GM18502 (cell line): ENCODE measurements at regions not wholly inside any gene's neighbourhood (a gene's known extent, or its start where the extent isn't known, plus 50 kb on each side); places are given as distances from the start of the nearest gene placed in this dataset.
"Not testable (repeated sequence)": the region's sequence is repeated elsewhere in the genome, so short reads cannot be mapped to it uniquely, and the experiment has no call there.

ENCODE experiments used
- ATAC-seq: cut with Tn5 transposase; IDR thresholded peaks from one replicate; pipeline ENCODE4 v1.9.1; 2021; ENCODE audit warnings: mild to moderate bottlenecking; ENCODE audit not compliant: unreplicated experiment, poor library complexity

DNA sequence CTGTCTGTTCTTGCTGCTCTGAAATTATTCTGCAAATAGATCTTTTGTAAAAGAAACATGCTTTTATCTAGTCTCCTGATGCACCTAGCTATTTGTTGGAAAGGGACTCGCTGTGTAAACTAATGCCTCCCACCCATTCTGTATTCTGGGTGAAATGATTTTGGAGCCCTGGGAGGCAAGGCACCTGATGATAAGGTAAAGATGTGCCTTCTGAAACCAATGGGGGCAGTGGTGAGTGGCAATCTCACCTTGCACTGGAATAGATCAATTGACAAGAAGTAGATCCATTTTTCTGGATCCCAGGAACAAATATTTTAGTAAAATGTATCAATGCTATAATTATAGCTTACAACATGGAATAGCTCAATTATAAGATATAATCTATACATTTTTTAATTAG is 170.5 kb upstream of the SPATA31A3 start:
- not testable (repeated sequence) for ATAC-seq

DNA sequence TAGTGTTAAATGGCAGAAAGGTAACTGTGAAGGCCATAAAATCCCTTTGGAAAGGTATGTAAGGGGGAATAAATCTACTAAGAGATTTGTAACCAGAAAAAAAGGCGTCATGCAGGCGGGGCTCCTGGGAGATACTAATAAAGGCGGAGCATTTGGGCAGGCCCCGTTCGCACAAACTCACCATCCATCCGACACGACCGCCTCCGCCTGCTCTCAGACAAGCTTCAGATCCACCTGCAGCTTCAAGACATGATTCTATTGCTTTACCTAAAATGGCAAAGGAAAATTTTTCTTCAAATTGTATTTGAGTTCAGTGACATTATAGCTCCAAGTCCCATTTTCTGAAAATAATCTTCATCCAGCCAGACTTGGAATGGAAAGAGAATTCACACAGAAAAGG is 162.9 kb upstream of the SPATA31A3 start:
- ATAC-seq, result not testable (repeated sequence)

DNA sequence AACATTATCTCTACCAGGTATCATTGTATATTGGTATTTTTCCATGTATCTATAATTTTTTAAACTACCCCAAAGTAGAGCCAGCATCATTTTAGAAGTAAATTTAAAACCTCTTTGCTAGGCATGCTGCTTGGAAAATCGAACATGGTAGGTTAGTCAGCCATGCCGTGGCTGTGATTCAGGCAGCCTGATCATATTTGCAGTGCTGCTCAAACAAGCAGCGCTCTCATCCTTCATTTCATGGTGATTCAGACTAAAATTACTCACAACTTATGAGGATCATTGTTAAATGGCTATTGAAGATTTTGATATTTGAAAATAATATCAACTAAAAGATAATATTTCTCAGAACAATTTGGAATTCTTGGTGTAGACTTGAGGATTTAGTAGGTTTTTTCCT is 161.2 kb upstream of the SPATA31A3 start:
- ATAC-seq, result not testable (repeated sequence)

DNA sequence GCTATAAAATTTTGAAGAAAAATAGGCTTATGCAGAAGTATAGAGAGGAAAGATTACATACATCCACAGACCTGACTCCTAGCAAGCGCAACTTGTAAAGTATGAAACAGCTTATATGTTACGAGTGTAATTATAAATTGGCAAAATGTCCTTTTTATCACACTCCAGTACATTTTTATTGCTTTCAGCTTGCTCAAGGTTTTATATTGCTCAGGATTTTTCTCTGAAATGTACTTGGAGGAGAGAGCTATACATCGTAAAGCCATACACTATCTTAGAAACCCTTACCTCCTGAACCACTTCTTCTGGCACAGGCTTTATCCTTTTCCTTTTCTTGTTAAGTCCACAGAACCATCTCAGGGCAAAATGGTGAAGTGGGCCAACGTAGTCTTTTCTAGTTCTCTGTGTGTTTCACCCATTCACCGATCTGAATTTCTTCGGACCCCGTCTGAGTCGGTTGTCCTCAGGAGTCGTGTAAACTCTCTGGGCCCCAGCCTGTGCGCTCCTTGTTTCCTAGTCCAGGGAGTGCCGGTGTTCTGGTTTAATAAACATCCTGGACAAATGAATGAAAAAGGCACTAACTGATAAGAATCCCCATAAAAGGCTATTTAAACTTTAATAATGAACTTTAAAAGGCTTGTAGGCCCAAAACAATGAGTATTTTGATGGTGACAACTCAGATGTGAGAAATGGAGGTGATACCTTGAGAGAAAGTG is 150.2 kb upstream of the SPATA31A3 start:
- not testable (repeated sequence) for ATAC-seq

DNA sequence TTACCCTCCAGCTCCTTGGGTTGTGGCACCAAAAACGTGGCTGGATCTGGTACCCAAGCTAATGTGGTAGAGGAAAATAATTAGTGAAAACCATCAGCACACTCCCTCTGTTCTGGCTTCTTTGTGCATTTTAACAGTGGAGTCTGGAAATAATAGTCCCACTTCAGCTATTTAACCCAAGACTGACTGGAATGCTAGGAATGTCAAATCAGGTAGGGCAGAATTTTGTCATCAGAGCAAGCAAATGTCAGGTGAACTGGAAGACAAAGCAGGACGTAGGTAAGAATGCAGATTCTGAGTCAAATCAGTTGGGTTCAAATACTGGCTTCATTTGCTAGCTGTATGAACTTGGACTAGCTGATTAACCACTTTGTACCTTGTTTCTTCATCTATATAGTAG is 144.0 kb upstream of the SPATA31A3 start:
- not testable (repeated sequence) for ATAC-seq

DNA sequence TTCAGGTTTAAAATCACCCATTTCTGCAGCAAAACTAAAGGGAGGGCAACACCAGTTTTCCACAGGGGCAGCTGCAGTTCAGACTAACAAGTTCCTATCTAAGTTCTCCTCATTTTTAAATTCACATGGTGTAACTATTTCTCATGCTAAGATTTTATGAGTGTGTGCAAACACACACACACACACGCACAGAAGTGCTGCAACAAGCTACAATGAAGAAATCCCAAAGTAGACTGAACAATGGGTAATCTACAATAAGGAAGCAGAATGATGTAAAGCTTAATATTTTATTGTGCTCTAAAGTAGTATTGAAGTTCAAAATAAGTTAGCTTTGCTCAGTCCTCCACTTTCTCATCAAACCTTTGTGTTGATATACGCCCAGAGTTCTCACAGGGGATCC is 140.8 kb upstream of the SPATA31A3 start:
- not testable (repeated sequence) for ATAC-seq

DNA sequence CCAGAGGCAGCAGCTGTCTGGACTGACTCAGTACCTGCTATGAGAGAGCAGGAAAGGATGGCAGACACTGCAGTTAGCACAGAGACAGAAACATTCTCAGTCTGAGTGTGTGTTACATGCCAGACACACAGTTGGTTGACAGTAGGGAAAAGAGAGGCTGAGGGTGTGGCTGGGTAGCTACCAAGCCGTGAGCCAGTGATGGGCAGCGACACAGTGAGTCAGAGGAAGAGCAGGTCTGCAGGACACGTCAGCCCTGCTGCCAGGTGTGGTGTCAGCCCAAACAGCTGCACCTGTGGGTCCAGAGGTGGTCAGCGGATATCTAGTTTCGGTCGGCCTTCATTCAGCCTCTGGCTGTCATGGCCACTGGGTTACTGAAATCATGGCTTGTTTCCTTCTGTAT is 124.4 kb upstream of the SPATA31A3 start:
- ATAC-seq, result not testable (repeated sequence)

DNA sequence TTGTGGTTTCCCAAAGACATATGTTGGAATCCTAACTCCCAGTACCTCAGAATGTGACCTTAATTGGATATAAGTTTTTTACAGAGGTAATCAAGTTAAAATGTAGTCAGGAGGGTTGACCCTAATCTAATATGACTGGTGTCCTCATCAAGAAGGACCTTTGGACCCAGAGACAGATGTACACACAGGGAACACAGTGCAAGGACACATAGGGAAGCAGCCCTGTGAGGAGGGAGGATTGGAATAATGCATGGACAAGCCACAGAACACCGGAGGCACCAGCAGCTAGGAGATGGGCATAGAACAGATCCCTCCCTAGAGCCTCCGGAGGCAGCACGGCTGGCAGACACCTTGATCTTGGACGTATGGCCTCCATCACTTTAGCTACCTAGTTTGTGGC is 119.8 kb upstream of the SPATA31A3 start:
- ATAC-seq, result not testable (repeated sequence)

DNA sequence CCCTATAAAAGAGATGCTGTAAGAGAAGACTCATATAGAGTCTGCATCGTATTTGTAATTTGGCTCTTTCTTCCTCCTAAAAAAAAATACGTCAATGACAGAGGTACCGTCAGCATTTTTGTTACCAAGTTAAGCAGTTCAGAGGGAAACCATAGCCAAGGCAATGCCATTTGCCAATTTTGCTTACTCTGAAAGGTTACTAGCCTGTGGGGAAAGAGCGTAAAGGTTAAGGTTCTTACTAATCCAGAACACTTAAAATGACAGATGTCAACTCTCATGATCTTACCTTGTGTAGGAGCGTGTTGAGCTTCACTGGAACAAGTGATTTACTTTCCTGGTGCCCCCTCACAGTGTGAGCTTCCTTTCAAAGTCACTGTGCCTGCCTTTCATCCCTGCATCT is 119.4 kb upstream of the SPATA31A3 start:
- not testable (repeated sequence) for ATAC-seq

DNA sequence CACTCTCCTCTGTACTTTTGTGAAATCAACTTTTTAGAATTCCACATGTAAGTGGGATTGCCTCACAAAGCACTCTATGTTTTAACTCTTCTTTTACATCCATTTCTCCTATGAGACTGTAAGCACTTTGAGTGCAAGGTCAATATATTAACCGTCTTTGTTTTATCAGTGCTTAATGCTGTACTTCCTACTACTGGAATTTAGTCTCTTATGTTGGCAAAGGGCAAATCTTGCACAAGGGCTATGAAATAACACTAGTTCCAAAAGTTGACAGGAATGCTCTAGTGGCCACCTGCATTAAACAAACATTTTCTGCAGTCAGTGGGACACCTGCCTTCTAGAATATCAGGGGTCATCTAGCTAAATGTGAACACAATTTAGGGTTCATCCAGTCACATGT is 117.5 kb upstream of the SPATA31A3 start:
- not testable (repeated sequence) for ATAC-seq

DNA sequence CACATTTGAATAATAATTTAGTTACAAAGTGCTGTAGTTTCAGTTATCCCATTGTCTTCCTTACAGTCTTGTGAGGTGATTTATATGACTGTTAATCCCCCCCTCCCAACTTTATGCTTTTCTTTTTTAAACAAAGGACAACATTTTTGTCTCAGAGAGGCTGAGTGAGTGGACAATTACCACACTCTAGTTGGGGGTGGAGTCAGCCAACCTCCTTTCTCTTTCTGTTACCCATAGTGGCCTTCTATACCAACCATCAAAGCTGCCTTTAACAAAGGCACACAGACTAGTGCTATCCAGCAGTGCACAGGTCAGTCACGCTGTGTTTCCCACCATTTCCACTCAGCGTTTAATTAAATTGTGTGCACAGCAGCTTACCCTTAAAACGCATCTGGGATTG is 114.3 kb upstream of the SPATA31A3 start:
- ATAC-seq, result not testable (repeated sequence)

DNA sequence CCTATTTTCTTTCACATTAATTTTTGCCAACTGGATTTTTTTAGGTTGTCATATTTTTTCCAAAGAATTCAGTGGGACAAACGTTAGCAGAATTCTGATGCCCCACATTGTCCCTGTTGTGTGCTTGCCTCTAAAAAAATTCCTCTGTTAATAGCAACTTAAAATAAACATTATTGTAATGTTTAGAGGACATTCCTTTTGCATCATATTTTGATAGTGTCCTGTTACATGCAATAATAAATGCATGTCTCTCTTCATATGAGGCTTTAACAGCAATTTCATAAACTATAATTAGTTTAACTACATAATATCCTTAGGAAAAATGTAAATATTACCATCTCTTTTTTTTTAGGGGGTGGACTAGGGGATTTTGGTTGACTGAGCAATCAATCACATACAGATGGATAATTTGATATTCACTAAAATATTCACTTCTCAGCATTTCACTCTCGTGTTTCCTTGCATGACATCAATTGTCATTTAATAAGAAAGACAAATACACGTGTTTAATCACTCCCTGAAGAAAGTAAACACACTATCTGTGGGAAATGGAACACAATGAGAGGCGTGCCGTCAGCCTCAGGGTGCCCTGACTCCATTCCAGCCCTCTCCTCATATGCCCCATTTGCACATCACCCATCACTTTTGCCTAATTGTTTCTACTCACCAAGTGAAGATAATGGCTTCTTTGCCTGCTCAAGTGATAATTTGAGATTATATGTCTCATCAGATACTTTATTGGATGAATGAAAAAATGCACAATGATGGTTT is 110.3 kb upstream of the SPATA31A3 start:
- ATAC-seq, result not testable (repeated sequence)

DNA sequence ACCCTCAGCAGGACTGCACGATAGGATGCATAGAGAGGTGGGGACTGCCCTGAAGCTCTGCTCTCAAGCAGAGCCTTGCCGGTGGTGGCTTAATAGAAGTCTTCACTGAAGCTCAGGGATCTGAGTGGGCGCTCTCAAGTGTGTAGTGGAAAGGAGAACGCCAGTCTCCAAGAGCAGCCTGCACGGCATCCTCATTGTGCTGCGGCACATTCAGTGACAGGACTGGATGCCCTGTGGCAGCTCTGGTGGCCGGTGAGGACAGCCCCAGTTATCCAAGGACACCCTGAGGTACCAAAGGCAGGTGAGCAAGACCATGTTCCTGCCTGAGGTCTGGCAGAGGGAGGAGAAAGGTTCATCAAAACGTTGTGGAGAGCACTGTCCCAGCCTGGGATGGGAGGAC is 98.8 kb upstream of the SPATA31A3 start:
- not testable (repeated sequence) for ATAC-seq

DNA sequence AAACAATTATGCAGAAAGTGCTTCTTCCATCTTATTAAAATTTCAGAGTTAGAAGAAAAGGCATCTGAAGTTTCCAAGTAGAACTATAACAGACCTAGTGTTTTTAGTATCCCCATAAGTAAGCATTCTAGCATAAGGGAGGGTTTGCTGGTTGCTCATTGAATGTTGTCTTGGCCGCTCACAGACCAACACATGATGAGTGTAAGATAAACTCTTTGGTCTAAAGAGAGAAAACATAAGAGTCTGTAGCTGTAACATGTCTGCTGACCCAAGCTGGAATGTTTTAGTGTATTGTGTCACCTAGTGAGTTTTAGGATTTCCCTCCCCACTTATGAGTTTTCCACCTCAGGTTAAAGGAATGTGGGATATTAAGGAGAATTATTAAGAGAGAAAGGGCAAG is 94.5 kb upstream of the SPATA31A3 start:
- ATAC-seq, result not testable (repeated sequence)

DNA sequence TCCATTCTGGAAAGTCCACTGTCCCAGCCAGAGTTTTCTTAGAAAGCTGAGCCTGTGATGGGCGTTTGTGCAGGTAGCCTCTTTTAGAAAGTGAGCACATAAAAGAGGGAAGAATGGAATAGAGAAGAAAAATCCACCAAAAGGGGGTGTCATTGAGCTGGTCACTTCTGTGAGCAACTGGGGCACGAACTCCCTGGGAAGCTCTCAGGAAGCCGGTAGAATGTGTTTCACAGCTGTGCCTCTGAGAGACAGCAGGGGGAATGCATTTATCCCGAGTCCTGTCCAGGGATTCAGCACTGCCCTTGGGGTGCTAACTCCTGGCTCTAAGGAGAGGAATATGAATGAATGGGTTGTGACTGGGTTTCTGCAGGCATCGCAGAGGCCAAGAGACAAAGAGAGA is 73.8 kb upstream of the SPATA31A3 start:
- not testable (repeated sequence) for ATAC-seq

DNA sequence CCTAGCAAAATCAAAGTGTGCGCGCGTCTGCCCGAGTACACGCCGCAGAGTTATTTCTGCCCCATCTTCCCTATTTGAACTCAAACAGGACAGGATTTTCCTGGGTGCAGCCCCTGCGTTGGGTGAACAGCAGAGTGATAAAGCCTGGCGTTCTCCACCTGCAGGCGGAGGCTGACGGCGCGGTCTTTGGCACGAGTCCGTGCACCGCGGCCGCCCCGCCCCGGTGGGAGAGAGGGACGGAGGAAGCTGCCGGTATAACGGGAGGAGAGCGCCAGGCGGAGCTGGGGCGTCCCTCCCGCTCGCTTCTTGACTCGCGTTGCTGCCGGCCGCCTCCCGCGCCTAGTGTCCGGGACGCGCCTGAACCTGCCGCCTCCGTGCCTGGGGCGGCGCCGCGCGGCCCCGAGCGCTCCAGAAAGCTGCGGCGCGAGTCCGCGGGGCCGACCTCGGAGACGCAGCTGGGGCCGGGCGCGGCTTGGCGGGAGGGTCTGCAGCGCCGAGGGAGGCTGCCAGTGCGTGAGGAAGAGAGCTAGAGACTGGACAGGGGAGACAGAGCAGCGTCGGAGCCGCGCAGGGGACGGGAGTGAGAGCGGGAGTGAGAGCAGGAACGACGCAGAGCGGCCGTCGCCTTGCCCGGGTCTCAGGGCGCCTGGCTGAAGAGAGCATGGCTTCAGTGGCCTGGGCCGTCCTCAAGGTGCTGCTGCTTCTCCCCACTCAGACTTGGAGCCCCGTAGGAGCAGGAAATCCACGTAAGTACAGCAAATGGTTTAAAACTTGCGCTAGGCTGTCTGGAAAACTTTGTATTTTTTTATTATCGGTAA is 66.8 kb upstream of the SPATA31A3 start:
- not testable (repeated sequence) for ATAC-seq
